ENCODE measurements at regions not wholly inside any gene's neighbourhood (a gene's known extent, or its start where the extent isn't known, plus 50 kb on each side); places are given as distances from the start of the nearest gene placed in this dataset.

- TF ChIP-seq POLR2A (IDR thresholded peaks at IDR 0.05; ENCODE audit: extremely low read depth, insufficient read length) (no peak), CTCF (IDR thresholded peaks at IDR 0.05; ENCODE audit: low read depth, low read length) (no peak), MYC (IDR thresholded peaks at IDR 0.05; ENCODE audit: low read depth, low read length) (no peak), MAX (IDR thresholded peaks at IDR 0.05; ENCODE audit: low read depth, low read length) (no peak)
Measured at GRCh38 chr15:26461847-26462608, 310.8 kb downstream of the GABRB3 start.
